Esophagus muscularis mucosa (tissue), 3 donors: ENCODE measurements at regions not wholly inside any gene's neighbourhood (a gene's known extent, or its start where the extent isn't known, plus 50 kb on each side); places are given as distances from the start of the nearest gene placed in this dataset.

Source experiments
- CTCF ChIP-seq, 3 experiments: fragments of 200-600 bp in 2 of 3; fragments of 450-650 bp in 1 of 3; sonication (generic) in 2 of 3; IDR thresholded peaks; one replicate each; pipeline ENCODE4 v1.5.1; 2017 to 2019; ENCODE audit warnings: antibody characterized with exemption in 3 of 3, mild to moderate bottlenecking in 2 of 3, moderate library complexity in 1 of 3
- POLR2A ChIP-seq: fragments of 450-650 bp; IDR thresholded peaks from one replicate; pipeline ENCODE4 v1.6.1; 2017; ENCODE audit warnings: antibody characterized with exemption, moderate library complexity, mild to moderate bottlenecking, low read depth
- POLR2AphosphoS5 ChIP-seq, 2 donors: sonication (generic); formaldehyde crosslinking; IDR thresholded peaks; one replicate each; pipeline ENCODE4 v1.6.1; 2017; ENCODE audit warnings: antibody characterized with exemption in 2 of 2

GRCh38 chr4:12716896-12717295 lies 767.2 kb downstream of the RAB28 start:
- no peak for TF ChIP-seq CTCF (IDR thresholded peaks at IDR 0.05)
- TF ChIP-seq POLR2A: no peak
- TF ChIP-seq POLR2AphosphoS5 (IDR thresholded peaks at IDR 0.05): no peak
